Lower leg skin (tissue), 3 donors: ENCODE measurements at regions not wholly inside any gene's neighbourhood (a gene's known extent, or its start where the extent isn't known, plus 50 kb on each side); places are given as distances from the start of the nearest gene placed in this dataset.

Experiments
- POLR2A ChIP-seq, 2 donors: fragments of 450-650 bp; IDR thresholded peaks; one replicate each; pipeline ENCODE4 v1.6.1; 2016 to 2017; ENCODE audit warnings: antibody characterized with exemption in 2 of 2, mild to moderate bottlenecking in 1 of 2, moderate library complexity in 1 of 2
- TF ChIP-seq, protein P1 (sequence below), 3 donors: fragments of 450-650 bp; IDR thresholded peaks; one replicate each; pipeline ENCODE4 v1.5.1; 2016; ENCODE audit warnings: antibody characterized with exemption in 3 of 3, mild to moderate bottlenecking in 3 of 3, moderate library complexity in 2 of 3

DNA sequence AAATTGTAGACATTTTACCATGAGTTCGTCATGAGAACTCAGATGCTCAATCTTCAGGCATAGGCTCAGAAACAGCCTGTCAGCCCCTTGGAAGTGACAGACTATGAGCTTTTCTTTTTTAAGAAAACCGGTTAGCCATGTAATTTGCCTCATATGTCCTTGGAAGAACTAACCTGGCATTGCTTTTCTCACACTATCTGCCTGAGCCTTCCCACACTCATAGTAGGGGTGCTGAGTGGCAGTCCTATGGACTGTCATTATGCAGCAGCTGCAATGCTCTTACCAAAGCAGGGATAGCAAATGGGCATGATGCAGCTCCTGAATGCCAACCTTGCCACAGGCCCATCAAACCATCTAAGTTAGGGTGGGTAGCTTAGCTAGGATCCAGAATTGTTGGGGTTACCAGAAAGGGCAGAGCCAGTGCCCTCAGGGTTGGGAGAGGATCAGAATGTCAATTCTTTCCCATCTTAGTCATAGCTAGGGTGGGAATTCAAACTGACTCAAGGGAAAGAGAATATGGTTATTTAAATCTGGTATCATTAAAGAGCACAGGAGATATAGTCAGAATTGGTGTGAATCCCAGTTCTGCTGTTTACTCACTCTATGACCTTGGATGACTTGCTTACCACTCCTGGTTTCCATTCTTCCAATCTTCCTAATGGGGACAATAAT lies 230.6 kb upstream of the CPEB2 start:
- TF ChIP-seq, protein P1, sequence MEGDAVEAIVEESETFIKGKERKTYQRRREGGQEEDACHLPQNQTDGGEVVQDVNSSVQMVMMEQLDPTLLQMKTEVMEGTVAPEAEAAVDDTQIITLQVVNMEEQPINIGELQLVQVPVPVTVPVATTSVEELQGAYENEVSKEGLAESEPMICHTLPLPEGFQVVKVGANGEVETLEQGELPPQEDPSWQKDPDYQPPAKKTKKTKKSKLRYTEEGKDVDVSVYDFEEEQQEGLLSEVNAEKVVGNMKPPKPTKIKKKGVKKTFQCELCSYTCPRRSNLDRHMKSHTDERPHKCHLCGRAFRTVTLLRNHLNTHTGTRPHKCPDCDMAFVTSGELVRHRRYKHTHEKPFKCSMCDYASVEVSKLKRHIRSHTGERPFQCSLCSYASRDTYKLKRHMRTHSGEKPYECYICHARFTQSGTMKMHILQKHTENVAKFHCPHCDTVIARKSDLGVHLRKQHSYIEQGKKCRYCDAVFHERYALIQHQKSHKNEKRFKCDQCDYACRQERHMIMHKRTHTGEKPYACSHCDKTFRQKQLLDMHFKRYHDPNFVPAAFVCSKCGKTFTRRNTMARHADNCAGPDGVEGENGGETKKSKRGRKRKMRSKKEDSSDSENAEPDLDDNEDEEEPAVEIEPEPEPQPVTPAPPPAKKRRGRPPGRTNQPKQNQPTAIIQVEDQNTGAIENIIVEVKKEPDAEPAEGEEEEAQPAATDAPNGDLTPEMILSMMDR (IDR thresholded peaks at IDR 0.05) = no peak
- TF ChIP-seq POLR2A (IDR thresholded peaks at IDR 0.05) = no peak
